Activated CD8-positive, alpha-beta memory T cell treated with anti-CD3 and anti-CD28 coated beads, Interleukin-2, amount 50 U/mL, for 48 hours (primary cell): ENCODE measurements at regions not wholly inside any gene's neighbourhood (a gene's known extent, or its start where the extent isn't known, plus 50 kb on each side); places are given as distances from the start of the nearest gene placed in this dataset.

ENCODE experiments used
- DNase-seq: peaks from one replicate; pipeline ENCODE4 v3.0.0-alpha.2; 2020

DNA sequence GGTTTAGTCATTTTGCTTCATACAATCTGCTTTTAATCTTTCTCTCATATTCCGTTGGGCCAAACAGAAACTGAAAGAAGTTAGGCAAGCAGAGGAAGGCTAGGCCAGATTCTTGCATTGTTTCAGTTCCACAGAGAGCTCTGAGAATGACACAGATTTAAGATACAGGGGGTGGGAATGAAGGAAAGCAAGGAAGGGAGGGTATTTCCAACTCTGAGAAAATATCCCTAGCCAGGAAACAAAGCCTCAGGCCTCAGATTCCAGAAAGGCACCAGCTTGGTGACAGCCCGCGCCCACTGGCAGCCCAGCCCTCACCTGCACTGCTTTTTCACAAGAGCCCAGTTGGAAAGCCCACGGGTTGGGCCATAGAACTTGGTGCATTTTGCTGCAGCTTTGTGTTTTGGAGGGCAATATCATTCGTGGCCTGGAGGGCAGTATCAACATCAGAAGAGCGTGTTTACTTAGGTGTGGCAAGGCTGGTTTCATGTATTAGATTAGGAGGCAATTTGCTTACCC, 63.5 kb downstream of the ENC1 start:
- DNase-seq, result no peak

DNA sequence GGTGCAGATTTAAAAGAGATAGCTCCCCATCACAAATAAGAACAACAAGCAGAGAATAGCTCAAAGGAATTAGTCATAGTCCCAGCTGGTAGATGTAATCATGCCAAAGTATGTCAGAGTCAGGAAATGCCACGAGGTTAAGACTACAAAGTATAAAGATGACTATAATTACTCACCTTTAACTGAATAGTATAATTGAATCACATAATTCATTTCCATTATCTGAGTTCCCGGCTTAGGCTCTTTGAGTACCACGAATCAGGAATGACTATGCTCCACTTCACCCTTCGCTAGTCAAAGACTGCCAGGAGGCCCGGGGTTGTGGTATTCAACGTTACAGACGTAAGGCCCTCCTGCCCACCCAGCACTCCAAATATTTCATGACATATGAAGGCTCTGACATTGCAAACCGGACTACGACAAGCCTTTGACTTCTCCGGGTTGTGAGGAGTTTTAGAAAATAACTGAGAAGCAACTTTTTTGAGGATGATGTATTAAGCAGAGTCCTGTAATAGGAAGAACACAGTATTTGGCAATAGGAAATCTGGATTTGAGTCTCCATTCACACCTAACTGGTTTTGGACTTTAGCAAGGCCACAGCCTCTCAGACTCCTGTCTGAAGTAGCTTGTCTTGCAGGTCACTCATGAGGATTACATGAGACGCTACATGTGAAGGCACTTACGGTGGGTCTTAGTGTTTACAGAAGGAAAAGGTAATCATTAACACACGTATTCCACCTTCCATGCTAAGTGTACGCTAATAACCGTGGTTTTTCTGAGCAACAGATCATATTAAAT, 64.6 kb downstream of the ENC1 start:
- DNase-seq, result no peak

DNA sequence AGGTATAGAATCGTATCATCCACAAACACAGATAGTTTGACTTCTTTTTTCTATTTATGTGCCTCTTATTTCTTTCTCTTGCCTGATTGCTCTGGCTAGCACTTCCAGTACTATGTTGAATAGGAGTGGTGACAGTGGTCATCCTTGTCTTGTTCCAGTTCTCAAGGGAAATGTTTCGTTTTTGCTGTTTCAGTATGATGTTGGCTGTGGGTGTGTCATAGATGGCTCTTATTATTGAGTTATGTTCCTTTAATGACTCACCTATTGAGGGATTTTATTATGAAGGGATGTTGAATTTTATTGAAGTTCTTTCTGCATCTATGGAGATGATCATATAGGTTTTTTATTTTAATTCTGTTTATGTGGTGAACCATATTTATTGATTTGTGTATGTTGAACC, 70.3 kb downstream of the ENC1 start:
- DNase-seq, result no peak

DNA sequence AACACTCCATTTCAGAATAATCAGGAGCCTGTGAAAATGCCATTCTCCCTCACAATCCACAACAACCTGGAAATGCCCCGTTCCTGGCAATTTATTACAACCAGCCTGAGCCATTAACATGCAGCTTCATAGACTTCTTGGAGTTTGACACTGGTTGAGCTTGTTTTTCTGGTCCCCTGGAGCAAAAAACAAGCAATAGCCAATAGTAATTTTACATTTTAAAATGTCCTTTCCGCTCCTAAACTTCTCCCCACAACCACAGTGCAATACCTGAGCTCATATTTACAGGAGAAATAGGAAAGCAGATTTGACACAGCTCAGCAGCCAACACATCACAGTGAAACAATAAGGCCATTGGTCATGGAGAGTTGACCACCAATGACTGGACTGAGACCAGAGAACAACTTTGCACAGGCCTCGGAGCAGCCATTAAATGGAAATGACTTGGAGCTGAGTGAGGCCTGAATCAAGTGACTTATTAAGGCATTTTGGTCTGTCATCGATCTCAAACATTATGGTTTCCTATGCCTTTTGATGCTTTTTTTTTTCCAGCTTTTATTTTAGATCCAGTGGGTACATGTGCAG, 73.0 kb downstream of the ENC1 start:
- no peak for DNase-seq

DNA sequence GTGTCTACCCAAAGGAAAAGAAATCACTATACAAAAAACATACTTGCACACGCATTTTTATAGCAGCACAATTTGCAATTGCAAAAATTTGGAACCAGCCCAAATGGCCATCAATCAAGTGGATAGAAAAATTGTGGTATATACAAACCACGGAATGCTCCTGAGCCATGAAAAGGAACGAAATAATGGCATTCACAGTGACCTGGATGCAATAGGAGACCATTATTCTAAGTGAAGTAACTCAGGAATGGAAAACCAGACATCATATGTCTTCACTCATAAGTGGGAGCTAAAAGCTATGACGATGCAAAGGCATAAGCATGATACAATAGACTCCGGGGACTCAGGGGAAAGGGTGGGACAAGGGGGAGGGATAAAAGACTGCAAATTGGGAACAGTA, 78.4 kb downstream of the ENC1 start:
- DNase-seq, result no peak

DNA sequence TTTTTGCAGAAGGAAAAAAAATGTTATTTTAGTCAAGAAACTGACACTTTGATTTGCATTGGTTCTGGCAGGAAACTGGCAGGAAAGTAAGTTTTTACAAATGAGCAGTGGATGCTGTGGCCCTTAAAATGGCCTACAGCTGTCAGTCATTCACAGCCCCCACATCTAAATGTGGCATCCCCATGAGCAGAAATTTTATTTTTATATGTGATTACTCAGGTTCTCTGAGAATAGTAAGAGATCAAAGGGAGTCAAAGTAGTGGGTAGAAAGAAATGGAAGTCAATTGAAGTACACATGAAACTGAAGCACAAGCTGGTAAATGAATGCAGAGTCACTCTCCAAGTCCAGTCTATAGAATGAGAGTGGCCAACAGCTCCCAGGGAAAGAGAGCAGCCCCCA, 80.3 kb downstream of the ENC1 start:
- DNase-seq, result no peak

DNA sequence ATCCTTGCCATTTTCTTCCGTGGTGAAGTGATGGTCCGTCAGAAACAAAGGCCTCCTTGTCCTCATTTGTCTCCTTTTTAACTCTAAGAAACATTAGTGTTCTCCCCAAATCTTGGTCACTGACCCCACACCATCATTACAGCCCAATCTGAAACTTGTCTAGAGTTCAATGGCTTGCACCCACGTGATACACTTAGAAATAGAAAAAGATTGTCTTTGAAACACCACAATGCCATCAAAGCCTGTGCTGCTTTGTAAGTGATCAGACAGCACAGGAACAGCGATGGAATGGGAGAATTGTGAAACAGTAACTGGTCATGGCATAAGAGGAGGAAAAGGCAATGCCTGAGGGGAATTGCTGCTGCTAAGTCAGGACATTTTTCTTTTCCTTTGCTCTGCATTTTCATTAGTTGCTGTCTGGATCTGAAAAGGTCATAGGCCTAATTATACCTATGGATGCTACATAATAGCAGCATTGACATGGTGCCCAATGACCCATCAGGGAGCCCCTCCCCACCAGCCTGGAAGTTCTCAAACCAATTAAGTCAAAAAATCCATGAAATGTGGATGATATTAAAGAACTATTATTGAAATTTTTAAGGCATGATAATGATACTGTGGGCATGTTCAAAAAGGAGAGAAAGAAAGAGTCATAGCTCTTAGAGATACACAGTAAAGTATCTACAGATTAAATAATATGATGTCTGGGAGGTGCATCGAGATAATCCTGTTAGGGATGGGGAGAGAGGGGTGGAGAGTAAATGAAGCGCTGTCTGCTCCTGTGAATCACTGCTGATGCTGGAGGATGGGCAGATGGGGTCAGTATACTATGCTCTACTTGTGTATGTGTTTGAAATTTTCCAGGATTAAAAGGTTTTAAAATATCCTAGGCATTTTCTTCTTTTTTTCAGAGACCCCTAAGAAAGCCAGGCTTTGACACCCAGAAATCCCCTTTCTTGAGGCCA, 83.6 kb downstream of the ENC1 start:
- no peak for DNase-seq

DNA sequence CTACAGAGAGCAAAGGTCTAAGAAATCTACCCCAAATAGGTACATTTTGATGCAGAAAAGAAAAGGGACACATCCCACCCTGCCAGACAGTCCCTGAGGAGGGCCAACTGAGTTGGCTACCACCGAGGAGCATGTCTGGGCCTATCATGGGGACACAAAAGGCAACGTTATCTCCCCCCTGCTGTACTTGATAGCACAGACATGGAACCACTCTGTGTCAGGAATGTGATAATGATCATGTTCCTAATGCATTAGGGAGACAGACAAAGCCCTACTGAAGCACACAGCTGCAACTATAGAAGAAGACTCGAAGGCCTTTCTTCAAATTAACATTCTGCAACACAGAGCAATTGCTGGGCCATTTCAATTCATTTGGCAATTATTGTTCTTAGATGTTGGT, 84.5 kb downstream of the ENC1 start:
- no peak for DNase-seq

DNA sequence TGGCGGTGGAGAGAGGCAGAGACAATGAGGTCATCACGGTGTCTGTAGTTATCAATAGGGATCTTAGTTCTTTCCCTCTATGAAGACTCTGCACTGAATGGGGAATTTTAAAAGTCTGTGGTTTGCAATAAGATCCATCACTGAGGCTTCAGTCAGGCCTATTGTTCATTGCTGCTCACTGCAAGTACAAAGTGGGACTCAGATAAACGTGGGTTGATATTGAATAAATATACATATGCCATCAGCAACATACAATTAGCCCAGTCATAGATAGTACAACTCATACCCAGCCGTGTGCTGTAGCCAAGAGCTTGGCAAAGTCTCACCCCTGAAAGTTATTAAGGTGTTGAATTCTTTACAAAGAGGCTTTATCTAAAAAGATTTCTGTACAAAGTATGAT, 88.4 kb downstream of the ENC1 start:
- no peak for DNase-seq

DNA sequence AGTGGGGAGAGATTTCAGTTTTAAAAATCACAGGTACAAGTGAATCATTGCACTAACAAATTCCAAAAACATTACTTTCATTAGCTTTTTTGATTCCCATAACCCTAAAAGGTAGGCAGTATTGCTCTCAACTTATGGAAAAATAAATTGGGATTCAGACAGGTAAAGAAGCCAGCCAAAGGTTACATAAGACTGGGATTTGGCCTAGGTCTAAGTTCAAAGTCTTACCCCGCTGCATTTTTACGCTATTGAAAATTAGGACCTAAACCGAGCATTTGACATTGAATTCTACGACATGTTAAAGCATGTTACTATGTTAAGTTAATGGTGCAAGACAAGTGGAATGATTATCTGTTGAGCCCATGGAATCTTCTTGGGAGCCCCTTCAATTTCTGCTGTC, 89.6 kb downstream of the ENC1 start:
- no peak for DNase-seq

DNA sequence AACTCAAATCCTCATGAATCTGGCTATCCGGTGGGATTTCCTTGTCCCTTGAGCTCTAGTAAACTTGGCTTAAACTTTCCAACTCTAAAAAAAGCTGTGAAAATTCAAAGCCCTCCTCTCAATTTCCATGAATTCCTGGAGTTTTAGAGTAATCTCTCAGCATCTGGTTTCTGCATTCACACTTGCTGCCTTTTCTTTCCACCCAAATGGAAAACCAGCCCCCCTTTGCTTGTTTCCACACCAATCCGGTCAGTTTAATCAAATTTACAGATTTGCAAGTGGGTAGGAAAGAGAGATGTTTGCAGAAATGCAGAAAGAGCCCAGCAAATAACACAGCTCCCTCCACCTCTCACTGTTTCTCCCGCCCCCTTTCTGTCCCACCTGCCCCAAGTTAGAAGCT, 91.1 kb downstream of the ENC1 start:
- no peak for DNase-seq

DNA sequence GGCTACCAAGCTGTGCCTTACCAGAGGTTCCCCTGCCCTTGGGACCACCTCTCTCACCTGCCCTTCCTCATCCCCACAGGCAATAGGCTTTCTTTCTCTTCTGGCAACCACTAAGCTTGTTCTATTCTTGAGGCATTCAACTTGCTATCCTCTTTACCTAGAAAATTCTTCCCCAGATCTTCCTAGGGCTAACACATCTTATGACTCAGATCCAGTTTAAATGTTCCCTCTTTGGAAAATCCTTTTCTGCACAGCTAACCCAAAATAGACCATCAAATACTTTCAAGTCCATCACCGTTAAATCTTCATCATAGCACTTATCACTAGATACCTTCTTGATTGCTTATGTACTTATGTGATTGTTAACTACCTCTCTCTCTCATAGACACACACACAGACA, 93.7 kb downstream of the ENC1 start:
- DNase-seq, result no peak

DNA sequence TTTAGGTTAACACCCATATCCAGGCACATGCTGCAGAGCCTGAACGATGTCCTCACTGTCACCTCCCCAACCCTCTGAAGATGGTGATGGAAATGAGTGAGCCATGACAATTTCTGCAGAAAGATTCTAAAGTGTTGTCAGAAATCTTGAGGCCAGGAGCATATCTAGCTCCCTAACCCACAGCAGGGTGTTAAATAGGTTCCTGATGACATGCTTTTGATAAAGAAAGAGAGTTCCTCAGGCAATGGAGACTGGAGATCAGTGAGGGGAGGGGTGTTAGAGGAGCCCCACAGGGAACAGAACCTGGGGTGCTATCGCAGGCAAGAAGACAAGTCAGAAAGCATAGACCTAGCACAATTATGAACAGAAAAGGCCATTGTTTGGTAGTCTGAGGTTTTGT, 95.7 kb downstream of the ENC1 start:
- DNase-seq, result no peak

DNA sequence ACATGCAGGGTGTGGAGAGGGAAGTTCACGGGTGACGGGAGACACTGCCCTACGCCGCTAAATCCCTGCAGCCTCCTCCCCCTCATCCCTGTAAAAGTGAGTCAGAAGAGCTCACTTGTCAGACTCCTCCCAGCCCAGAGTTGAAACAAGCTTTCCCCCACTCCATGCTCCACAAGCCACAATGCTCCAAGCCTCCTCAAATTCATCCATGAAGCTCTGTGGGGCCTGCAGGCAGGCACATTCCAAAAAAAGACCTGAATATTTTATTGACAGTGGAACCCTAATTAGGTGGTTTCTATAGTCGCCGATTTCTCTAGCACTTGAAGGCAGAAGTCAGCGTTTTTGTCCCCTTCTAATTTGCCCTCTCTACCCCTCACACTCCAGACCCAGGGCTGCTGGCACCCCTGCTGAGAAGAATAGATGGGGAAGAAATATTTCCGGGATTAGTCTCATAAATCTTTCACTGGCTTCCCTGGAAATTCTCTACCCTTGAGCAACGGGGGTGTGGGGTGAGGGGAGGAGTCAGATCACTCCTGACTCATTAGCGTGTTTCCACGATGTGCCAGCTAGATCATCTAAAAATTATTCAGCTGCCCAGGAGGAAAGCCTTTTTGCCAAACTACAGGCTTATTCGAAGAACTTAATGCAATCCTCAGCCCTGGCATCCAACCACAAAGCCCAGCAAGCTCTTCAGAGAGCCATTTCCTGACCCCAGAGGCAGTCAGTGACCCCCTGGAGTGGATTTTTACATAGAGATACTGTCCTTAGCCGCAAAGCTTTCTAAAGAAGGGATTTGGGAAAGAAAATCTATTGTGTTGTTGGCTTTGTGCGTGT, 97.1 kb downstream of the ENC1 start:
- DNase-seq, result no peak

DNA sequence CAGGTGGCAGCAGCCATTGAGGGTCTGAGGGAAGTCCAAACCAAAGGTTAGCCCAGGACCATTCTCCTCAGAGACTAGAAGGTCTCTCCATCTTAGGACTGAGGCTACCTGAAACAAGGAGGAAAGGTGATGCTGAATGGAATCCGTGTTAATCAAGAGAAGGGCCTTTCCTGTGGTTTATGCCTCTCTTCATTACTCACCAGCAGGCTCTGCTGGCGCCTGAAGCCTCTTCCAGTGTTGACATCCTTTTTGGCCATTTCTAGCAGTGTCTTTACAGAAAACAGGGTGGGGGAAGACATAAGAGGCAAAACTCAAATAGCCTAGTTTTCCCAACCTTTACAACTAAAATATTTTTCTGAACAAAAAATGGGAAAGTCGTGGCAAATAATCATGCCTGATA, 98.0 kb downstream of the ENC1 start:
- no peak for DNase-seq

DNA sequence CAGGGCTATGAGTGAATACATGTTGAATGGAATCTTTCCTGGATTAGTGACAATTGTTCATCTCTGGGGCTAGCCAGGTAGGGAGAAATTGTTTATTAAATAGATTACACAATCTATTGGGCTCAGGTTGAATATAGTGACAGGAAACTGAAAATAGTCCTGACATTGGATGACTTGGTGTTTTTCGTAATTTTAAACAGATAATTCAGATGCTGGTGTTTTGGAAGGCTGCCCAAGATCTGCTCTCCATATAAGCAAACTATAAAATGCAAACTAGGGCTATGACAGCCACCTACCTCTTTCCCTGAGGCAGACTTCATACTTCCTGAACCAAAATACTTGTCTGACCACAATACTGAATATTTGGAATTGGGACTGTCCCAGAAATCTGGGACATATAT, 99.1 kb downstream of the ENC1 start:
- no peak for DNase-seq

DNA sequence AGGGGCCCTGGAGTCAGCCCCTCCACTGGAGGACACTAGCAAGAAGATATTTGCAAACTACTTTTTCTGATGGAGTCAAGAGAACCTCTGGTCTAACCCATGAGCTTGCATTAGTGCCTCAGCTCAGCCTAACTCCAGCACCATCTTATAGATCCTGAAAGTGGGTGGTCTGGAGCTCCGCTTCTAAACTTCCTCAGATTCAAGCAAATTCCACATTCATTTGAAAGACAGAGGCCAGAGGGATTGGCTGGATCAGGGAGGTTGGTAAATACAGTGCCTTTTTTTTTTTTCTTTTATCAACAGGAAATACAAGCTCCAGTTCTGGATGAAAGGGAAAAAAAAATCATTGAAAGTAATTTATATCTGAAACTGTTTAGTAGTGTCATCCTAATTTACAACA, 99.9 kb downstream of the ENC1 start:
- no peak for DNase-seq

DNA sequence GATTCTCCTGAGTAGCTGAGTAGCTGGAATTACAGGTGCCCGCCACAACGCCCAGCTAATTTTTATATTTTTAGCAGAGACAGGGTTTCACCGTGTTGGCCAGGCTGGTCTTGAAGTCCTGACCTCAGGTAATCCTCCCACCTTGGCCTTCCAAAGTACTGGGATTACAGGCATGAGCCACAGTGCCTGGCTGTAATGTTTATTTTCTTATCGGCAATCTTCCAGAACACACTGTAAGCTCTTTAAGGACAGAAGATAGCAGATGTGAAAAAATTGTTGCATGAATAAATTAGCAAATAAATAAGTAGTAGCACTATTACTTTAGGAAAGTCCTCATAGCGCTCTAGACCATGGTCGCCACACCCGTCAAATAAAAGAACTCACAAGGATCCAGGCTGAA, 100.5 kb downstream of the ENC1 start:
- DNase-seq, result no peak

DNA sequence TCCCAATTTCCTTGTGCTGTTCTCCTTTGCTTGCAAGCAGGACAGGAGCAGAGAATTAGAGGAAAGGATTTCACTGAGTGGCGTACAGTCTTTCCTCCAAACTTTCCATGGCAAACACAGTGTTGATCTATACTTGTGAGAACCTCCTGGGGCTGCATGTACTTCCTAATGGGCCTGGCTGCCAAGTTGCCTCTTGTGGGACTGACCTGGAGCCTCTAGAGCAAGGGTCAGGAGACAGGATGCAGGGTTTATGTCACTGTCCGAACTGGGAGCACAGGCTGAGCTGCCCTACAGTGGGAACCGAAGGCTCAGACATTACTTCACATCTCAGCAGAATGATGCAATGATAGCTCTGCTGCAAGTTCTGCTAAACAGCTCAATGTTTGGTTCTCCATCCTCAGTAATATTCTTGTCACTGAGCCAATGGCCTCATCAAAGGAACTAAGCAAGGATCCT, 102.3 kb downstream of the ENC1 start:
- no peak for DNase-seq

DNA sequence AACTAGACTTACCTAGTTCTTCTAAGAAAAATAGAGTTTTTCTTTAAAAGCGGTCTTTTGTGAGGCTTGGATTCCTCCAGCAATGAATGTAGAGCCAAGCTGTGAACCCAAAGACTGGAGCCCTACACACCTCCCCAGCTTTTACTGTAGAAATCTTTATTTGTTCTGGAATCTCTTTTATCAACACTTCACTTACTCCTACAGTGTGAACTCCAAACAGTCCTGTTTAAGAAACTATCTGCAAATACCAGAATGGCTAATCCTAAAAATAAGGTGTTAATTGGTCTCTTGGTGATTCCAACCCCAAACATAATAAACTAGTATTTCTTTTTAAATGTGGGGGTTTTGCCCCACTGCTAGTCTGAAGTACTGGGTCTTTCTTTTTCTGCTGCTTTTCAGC, 103.9 kb downstream of the ENC1 start:
- DNase-seq, result no peak

DNA sequence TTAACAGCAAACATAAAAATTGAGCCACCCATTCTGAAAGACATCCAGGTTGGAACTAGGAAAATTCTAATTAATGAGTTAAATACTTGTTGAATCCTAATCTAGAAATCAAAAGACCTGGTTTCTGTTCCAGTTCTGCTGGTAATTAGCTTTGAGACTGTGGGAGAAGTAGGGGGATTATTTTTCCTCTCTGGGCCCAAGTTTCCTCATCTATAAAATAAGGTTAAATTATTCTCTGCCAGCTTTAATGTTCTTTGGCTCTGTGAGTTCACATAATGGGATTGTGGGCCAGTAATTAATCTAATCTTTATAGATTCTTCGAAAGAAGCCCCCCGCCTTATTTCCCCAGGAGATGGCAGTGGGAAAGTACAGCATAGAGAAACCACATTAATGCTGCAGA, 104.6 kb downstream of the ENC1 start:
- DNase-seq, result no peak

DNA sequence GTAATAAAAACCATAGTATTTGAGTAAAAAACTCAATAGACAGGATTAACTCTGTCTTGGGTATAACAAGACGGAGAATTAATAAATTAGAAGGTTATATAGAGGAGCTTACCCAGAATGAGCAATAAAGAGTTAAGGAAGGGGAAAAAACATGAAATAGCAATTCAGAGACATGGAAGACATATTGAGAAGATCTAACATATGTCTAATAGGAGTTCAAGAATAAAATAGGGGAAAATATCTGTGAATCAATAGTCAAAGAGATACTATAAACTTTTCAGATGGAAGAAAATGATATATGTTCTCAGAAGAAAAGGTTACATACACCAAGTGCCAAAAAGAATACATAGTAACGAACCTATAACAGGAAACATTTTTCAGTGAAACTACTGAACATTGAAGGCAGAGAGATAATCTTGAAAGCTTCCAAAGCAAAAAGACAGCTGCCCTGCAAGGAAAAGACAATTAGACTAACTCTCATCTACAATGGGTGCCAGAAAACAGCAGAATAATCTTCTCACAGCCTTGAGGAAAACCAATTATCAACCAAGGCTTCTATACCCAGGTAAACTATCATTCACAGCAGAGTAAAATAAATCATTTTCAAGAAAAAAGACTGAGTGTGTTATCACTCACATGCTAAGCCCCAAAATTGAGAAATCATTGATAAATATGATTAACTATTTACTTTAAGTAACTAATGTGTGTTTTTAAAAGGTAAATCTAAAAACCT, 106.0 kb downstream of the ENC1 start:
- no peak for DNase-seq
